ENCODE measurements at regions not wholly inside any gene's neighbourhood (a gene's known extent, or its start where the extent isn't known, plus 50 kb on each side); places are given as distances from the start of the nearest gene placed in this dataset.

GRCh38 chr2:133942398-133942797, 311.5 kb upstream of the MGAT5 start:
- no peaks in the 10 kb centered on the region for H3K4me1 ChIP-seq (ENCODE audit: insufficient read depth, low read length, poor library complexity, severe bottlenecking)
- intact Hi-C loops (cut with micrococcal nuclease; ENCODE audit: unreplicated experiment): no loop called here

GRCh38 chr2:133943108-133943507, 310.8 kb upstream of the MGAT5 start:
- intact Hi-C loops (cut with micrococcal nuclease; ENCODE audit: unreplicated experiment): no loop called here
- H3K4me1 ChIP-seq (ENCODE audit: insufficient read depth, low read length, poor library complexity, severe bottlenecking): no peaks in the 10 kb centered on the region
- POLR2A ChIA-PET (ENCODE audit: low non-redundant PET): no interaction called here
- no TSS peak for BruUV-seq (replicated peaks)
- no peaks in the 10 kb centered on the region for H3K9me3 ChIP-seq (ENCODE audit: low read depth, low read length, poor library complexity, severe bottlenecking)
- DNase-seq (ENCODE audit: low spot score): no peak
- CTCF ChIA-PET: no interaction called here
- H3K36me3 ChIP-seq (ENCODE audit: insufficient read depth, low read length, poor library complexity, severe bottlenecking): no peaks in the 10 kb centered on the region
- H3K27ac ChIP-seq (ENCODE audit: low read depth, low read length, poor library complexity, severe bottlenecking): no peak overlapping the region
- H3K4me3 ChIP-seq (ENCODE audit: low read depth, low read length, poor library complexity, severe bottlenecking): no peak overlapping the region
- peaks cover 15% of the 10 kb centered on the region for H3K27me3 ChIP-seq (replicated peaks; ENCODE audit: insufficient read depth, low read depth, low read length, poor library complexity)
- no peak for TF ChIP-seq EZH2 (IDR thresholded peaks at IDR 0.05; ENCODE audit: borderline replicate concordance, low read depth, low read length, poor library complexity, severe bottlenecking)

More at GRCh38 chr2:133942398-133942797, 311.5 kb upstream of the MGAT5 start:
- DNase-seq (ENCODE audit: low spot score): no peak
- TF ChIP-seq EZH2 (IDR thresholded peaks at IDR 0.05; ENCODE audit: borderline replicate concordance, low read depth, low read length, poor library complexity, severe bottlenecking): no peak
- no peak for TF ChIP-seq CTCF (conservative IDR thresholded peaks at IDR 0.05; ENCODE audit: low read depth, low read length)
- Histone ChIP-seq H3K4me3 (ENCODE audit: low read depth, low read length, poor library complexity, severe bottlenecking) (no peak overlapping the region), H3K9me3 (ENCODE audit: low read depth, low read length, poor library complexity, severe bottlenecking) (no peaks in the 10 kb centered on the region), H3K27ac (ENCODE audit: low read depth, low read length, poor library complexity, severe bottlenecking) (no peak overlapping the region), H3K27me3 (replicated peaks; ENCODE audit: insufficient read depth, low read depth, low read length, poor library complexity) (peaks cover 15% of the 10 kb centered on the region), H3K36me3 (ENCODE audit: insufficient read depth, low read length, poor library complexity, severe bottlenecking) (no peaks in the 10 kb centered on the region)
- POLR2A ChIA-PET (ENCODE audit: low non-redundant PET): no interaction called here
- CTCF ChIA-PET: no interaction called here
- BruUV-seq (replicated peaks): no TSS peak

GRCh38 chr2:133945089-133945488, 308.8 kb upstream of the MGAT5 start:
- intact Hi-C loops (cut with micrococcal nuclease; ENCODE audit: unreplicated experiment): no loop called here
- ChIA-PET CTCF (no interaction called here), POLR2A (ENCODE audit: low non-redundant PET) (no interaction called here)
- no peak for DNase-seq (ENCODE audit: low spot score)
- H3K9me3 ChIP-seq (ENCODE audit: low read depth, low read length, poor library complexity, severe bottlenecking): no peaks in the 10 kb centered on the region
- no peak overlapping the region for H3K27ac ChIP-seq (ENCODE audit: low read depth, low read length, poor library complexity, severe bottlenecking)
- H3K36me3 ChIP-seq (ENCODE audit: insufficient read depth, low read length, poor library complexity, severe bottlenecking): no peaks in the 10 kb centered on the region
- no peaks in the 10 kb centered on the region for H3K4me1 ChIP-seq (ENCODE audit: insufficient read depth, low read length, poor library complexity, severe bottlenecking)
- no peak overlapping the region for H3K4me3 ChIP-seq (ENCODE audit: low read depth, low read length, poor library complexity, severe bottlenecking)
- no peak for TF ChIP-seq CTCF (conservative IDR thresholded peaks at IDR 0.05; ENCODE audit: low read depth, low read length)
- no TSS peak for BruUV-seq (replicated peaks)
- H3K27me3 ChIP-seq (replicated peaks; ENCODE audit: insufficient read depth, low read depth, low read length, poor library complexity): peaks cover 25% of the 10 kb centered on the region

GRCh38 chr2:133947057-133947456, 306.8 kb upstream of the MGAT5 start:
- no TSS peak for BruUV-seq (replicated peaks)
- no peak for DNase-seq (ENCODE audit: low spot score)

More at GRCh38 chr2:133947057-133947456, 306.8 kb upstream of the MGAT5 start:
- H3K9me3 ChIP-seq (ENCODE audit: low read depth, low read length, poor library complexity, severe bottlenecking): no peaks in the 10 kb centered on the region
- no peak overlapping the region for H3K27ac ChIP-seq (ENCODE audit: low read depth, low read length, poor library complexity, severe bottlenecking)
- no peak overlapping the region for H3K4me3 ChIP-seq (ENCODE audit: low read depth, low read length, poor library complexity, severe bottlenecking)
- ChIA-PET POLR2A (ENCODE audit: low non-redundant PET) (no interaction called here), CTCF (interaction anchor here (0.5 kb wide), 1 partner anchor 304 kb away, joined by 3 read pairs; no protein-coding TSS in a partner anchor)
- TF ChIP-seq CTCF (conservative IDR thresholded peaks at IDR 0.05; ENCODE audit: low read depth, low read length): no peak
- no peak for TF ChIP-seq EZH2 (IDR thresholded peaks at IDR 0.05; ENCODE audit: borderline replicate concordance, low read depth, low read length, poor library complexity, severe bottlenecking)
- intact Hi-C loops (cut with micrococcal nuclease; ENCODE audit: unreplicated experiment): no loop called here
- H3K4me1 ChIP-seq (ENCODE audit: insufficient read depth, low read length, poor library complexity, severe bottlenecking): no peaks in the 10 kb centered on the region
- H3K36me3 ChIP-seq (ENCODE audit: insufficient read depth, low read length, poor library complexity, severe bottlenecking): no peaks in the 10 kb centered on the region
- H3K27me3 ChIP-seq (replicated peaks; ENCODE audit: insufficient read depth, low read depth, low read length, poor library complexity): peaks cover 26% of the 10 kb centered on the region

All from A673 (cell line).